PC-9 (cell line): ENCODE measurements at regions not wholly inside any gene's neighbourhood (a gene's known extent, or its start where the extent isn't known, plus 50 kb on each side); places are given as distances from the start of the nearest gene placed in this dataset.

Source experiments
- BruUV-seq: library from RNA; stranded (reverse); fragments of 400-500 nt; replicated peaks from 2 replicates; lab custom pipeline; 2021; lab: Mats Ljungman, UMichigan
- CTCF ChIA-PET: fragments of 300-600 bp; sonication (Branson Sonifier 250); formaldehyde crosslinking; loops from one replicate; lab custom pipeline; 2022; ENCODE audit warnings: antibody characterized with exemption; lab: Charles Lee
- POLR2A ChIA-PET: fragments of 300-600 bp; sonication (Branson Sonifier 250); formaldehyde crosslinking; loops from one replicate; lab custom pipeline; 2022; ENCODE audit warnings: antibody characterized with exemption; ENCODE audit not compliant: unreplicated experiment; lab: Charles Lee
- DNase-seq, 2 experiments: peaks; one replicate each; pipeline versions ENCODE4 v3.0.0 to v3.0.0-alpha.2; 2015 to 2022; ENCODE audit warnings: mixed read lengths in 1 of 2
- H2AFZ ChIP-seq: fragments of 200-600 bp; sonication (generic); 2 replicates; pipeline ENCODE4 v1.8.1; 2017; ENCODE audit warnings: antibody characterized with exemption
- H3F3A ChIP-seq: fragments of 200-600 bp; sonication (generic); 2 replicates; pipeline ENCODE4 v1.8.1; 2017; ENCODE audit warnings: antibody characterized with exemption, mild to moderate bottlenecking, low read depth; ENCODE audit not compliant: insufficient read depth
- H3K27ac ChIP-seq: fragments of 200-600 bp; sonication (generic); 2 replicates; pipeline ENCODE4 v1.6.1; 2016; ENCODE audit warnings: mixed run types
- H3K27me3 ChIP-seq: fragments of 200-600 bp; sonication (generic); 2 replicates; pipeline ENCODE4 v1.6.1; 2016; ENCODE audit warnings: low read depth, mixed run types; ENCODE audit not compliant: insufficient read depth
- H3K36me3 ChIP-seq: fragments of 200-600 bp; sonication (generic); 2 replicates; pipeline ENCODE4 v1.6.1; 2016; ENCODE audit warnings: low read depth, mixed run types
- H3K4me1 ChIP-seq: fragments of 200-600 bp; sonication (generic); replicated peaks from 2 replicates; pipeline ENCODE4 v1.6.1; 2016; ENCODE audit warnings: mixed run types; ENCODE audit not compliant: insufficient read depth
- H3K4me2 ChIP-seq: fragments of 200-600 bp; sonication (generic); 2 replicates; pipeline ENCODE4 v1.6.1; 2017; ENCODE audit warnings: mixed run types
- H3K4me3 ChIP-seq: fragments of 200-600 bp; sonication (generic); 2 replicates; pipeline ENCODE4 v1.6.1; 2016; ENCODE audit warnings: mixed run types
- H3K79me2 ChIP-seq: fragments of 200-600 bp; sonication (generic); 2 replicates; pipeline ENCODE4 v1.6.1; 2017; ENCODE audit warnings: low read depth, mixed run types
- H3K9me2 ChIP-seq: fragments of 200-600 bp; sonication (generic); 2 replicates; pipeline ENCODE4 v1.8.1; 2017; ENCODE audit warnings: mild to moderate bottlenecking; ENCODE audit not compliant: insufficient read depth
- H3K9me3 ChIP-seq: fragments of 200-600 bp; sonication (generic); 2 replicates; pipeline ENCODE4 v1.8.1; 2016; ENCODE audit warnings: low read depth; ENCODE audit not compliant: insufficient read depth
- H4K20me1 ChIP-seq: fragments of 200-600 bp; sonication (generic); 2 replicates; pipeline ENCODE4 v1.8.1; 2017; ENCODE audit not compliant: insufficient read depth
- EZH2 ChIP-seq: fragments of 200-600 bp; sonication (generic); IDR thresholded peaks from 2 replicates; pipeline ENCODE4 v1.8.0; 2017; ENCODE audit warnings: antibody characterized with exemption, low read depth
- intact Hi-C: fragments of 100-400 bp; cut with micrococcal nuclease; formaldehyde crosslinking; loops from one replicate; pipeline ENCODE4 v1.10.0; 2022; ENCODE audit not compliant: unreplicated experiment
- TF ChIP-seq, protein P1 (sequence below): fragments of 200-600 bp; sonication (generic); conservative IDR thresholded peaks from 2 replicates; pipeline ENCODE4 v1.6.1; 2017; ENCODE audit warnings: mixed run types, antibody characterized with exemption, mild to moderate bottlenecking, moderate library complexity

DNA sequence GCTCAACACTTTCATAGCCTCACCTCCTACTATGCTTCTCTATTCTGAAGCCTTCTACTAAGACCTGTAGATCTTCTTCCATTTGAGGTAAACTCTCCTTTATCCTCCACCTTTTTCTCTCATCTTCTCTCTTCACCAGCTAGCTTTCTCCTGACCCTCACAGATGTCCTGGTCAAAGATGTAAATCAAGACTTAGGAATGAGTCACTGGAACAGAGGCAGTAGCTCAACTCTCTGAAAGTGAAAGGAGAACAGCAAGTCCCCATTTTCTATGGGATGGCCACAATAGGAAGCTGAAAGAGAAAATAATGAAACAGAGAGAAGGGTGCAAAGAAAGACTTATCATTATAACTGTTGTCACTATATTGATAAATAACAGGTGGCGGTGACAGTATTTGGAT, 86.1 kb upstream of the DOCK9 start:
- Histone ChIP-seq H3K9me2 (no peaks in the 10 kb centered on the region), H2AFZ (no peak overlapping the region), H3K79me2 (peaks cover 75% of the 10 kb centered on the region), H3F3A (peaks cover 25% of the 10 kb centered on the region), H4K20me1 (no peaks in the 10 kb centered on the region), H3K4me1 (peaks cover 18% of the 10 kb centered on the region), H3K9me3 (peaks cover 27% of the 10 kb centered on the region), H3K27ac (no peak overlapping the region), H3K27me3 (no peaks in the 10 kb centered on the region), H3K36me3 (peaks cover 28% of the 10 kb centered on the region), H3K4me3 (no peak overlapping the region), H3K4me2 (no peak overlapping the region)
- TF ChIP-seq, protein P1, sequence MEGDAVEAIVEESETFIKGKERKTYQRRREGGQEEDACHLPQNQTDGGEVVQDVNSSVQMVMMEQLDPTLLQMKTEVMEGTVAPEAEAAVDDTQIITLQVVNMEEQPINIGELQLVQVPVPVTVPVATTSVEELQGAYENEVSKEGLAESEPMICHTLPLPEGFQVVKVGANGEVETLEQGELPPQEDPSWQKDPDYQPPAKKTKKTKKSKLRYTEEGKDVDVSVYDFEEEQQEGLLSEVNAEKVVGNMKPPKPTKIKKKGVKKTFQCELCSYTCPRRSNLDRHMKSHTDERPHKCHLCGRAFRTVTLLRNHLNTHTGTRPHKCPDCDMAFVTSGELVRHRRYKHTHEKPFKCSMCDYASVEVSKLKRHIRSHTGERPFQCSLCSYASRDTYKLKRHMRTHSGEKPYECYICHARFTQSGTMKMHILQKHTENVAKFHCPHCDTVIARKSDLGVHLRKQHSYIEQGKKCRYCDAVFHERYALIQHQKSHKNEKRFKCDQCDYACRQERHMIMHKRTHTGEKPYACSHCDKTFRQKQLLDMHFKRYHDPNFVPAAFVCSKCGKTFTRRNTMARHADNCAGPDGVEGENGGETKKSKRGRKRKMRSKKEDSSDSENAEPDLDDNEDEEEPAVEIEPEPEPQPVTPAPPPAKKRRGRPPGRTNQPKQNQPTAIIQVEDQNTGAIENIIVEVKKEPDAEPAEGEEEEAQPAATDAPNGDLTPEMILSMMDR: no peak
- no peak for TF ChIP-seq EZH2
- ChIA-PET POLR2A (no interaction called here), CTCF (no interaction called here)
- no peak for DNase-seq
- BruUV-seq: no TSS peak
- intact Hi-C loops: no loop called here

GRCh38 chr13:99064624-99065234, 86.9 kb upstream of the DOCK9 start:
- H3K4me2 ChIP-seq: no peak overlapping the region
- CTCF ChIA-PET: no interaction called here
- H3K9me3 ChIP-seq: peaks cover 32% of the 10 kb centered on the region
- no peak overlapping the region for H2AFZ ChIP-seq
- H3K79me2 ChIP-seq: peaks cover 75% of the 10 kb centered on the region
- DNase-seq: no peak
- H3K27ac ChIP-seq: no peak overlapping the region
- peaks cover 26% of the 10 kb centered on the region for H3K4me1 ChIP-seq
- no peak overlapping the region for H3K4me3 ChIP-seq
- POLR2A ChIA-PET: no interaction called here
- H3K27me3 ChIP-seq: no peaks in the 10 kb centered on the region
- BruUV-seq: no TSS peak
- no peaks in the 10 kb centered on the region for H4K20me1 ChIP-seq
- H3K9me2 ChIP-seq: no peaks in the 10 kb centered on the region
- H3F3A ChIP-seq: peaks cover 32% of the 10 kb centered on the region
- peaks cover 31% of the 10 kb centered on the region for H3K36me3 ChIP-seq
- no peak for TF ChIP-seq EZH2
- TF ChIP-seq, protein P1: no peak
- intact Hi-C loops: no loop called here

GRCh38 chr13:99065235-99066015, 87.6 kb upstream of the DOCK9 start:
- Histone ChIP-seq H4K20me1 (no peaks in the 10 kb centered on the region), H3K79me2 (peaks cover 79% of the 10 kb centered on the region), H3K36me3 (peaks cover 33% of the 10 kb centered on the region), H3K4me3 (no peak overlapping the region), H2AFZ (no peak overlapping the region), H3K4me2 (no peak overlapping the region), H3K9me2 (no peaks in the 10 kb centered on the region), H3K27ac (no peak overlapping the region), H3F3A (peaks cover 36% of the 10 kb centered on the region), H3K27me3 (no peaks in the 10 kb centered on the region), H3K4me1 (peaks cover 26% of the 10 kb centered on the region), H3K9me3 (peaks cover 38% of the 10 kb centered on the region)
- no TSS peak for BruUV-seq
- TF ChIP-seq, protein P1: no peak
- TF ChIP-seq EZH2: no peak
- CTCF ChIA-PET: no interaction called here
- intact Hi-C loops: no loop called here
- POLR2A ChIA-PET: no interaction called here
- DNase-seq: peak in 1 of 2 experiments; percentile 13
